ENCODE measurements at regions not wholly inside any gene's neighbourhood (a gene's known extent, or its start where the extent isn't known, plus 50 kb on each side); places are given as distances from the start of the nearest gene placed in this dataset.
A peak's percentile ranks its signal among the peaks of the same experiment; 100 is the strongest.

GRCh38 chr9:107755246-107755645 lies 265.7 kb upstream of the KLF4 start:
- Histone ChIP-seq H3K27ac (no peak overlapping the region), H3K4me2 (no peak overlapping the region), H3K9ac (no peak overlapping the region), H3K4me3 (IDR thresholded peaks at IDR 0.05; ENCODE audit: insufficient read depth, low read depth, low read length) (no peak overlapping the region), H3K27me3 (ENCODE audit: insufficient read depth, low read depth) (no peaks in the 10 kb centered on the region), H2AFZ (ENCODE audit: low read depth) (no peak overlapping the region), H3K79me2 (ENCODE audit: insufficient read depth, low read depth) (no peaks in the 10 kb centered on the region), H3K4me1 (ENCODE audit: low read depth, poor library complexity, severe bottlenecking) (peaks cover 30% of the 10 kb centered on the region), H3K36me3 (ENCODE audit: insufficient read depth) (no peaks in the 10 kb centered on the region), H4K20me1 (ENCODE audit: insufficient read depth) (no peaks in the 10 kb centered on the region)
- TF ChIP-seq CTCF (conservative IDR thresholded peaks at IDR 0.05; ENCODE audit: low read depth, low read length), result no peak

DNA sequence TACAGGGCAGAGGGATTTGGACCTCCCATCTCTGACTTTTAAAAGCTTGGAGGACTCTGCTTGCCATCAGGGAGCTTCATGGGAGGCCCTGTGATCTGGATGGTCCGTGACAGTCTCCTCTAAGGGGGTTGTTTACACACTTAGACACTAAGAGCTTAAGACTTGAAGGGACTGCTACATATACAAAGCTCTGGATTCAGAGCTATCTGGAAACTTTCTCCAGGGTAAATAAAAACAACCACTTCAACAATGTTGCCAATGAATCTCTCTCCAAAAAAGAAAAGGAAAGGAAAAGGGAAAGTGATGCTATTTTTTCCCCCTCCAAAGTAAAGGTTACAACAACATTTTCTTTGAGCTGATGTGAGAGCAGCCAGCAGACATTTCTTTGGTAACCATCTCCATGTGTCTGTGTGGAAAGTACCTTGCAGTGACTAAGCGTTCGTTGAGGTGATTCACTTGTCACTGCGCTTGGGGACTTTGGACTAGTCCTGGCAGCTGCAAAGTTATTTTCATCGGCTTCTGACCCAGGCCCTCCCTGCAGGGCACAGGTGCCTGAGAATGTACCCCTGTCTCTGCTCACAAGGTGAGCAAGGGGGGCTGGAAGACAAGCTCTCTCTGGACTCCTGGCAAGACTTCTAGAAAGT lies 262.1 kb upstream of the KLF4 start:
- no peaks in the 10 kb centered on the region for H3K79me2 ChIP-seq (ENCODE audit: insufficient read depth, low read depth)
- peak overlapping the region; percentile 59 for H3K9ac ChIP-seq
- H3K4me3 ChIP-seq (IDR thresholded peaks at IDR 0.05; ENCODE audit: insufficient read depth, low read depth, low read length), result no peak overlapping the region
- no peak for TF ChIP-seq CTCF (conservative IDR thresholded peaks at IDR 0.05; ENCODE audit: low read depth, low read length)
- H3K27me3 ChIP-seq (ENCODE audit: insufficient read depth, low read depth), result no peaks in the 10 kb centered on the region
- H3K4me2 ChIP-seq, result peak overlapping the region; percentile 38
- H2AFZ ChIP-seq (ENCODE audit: low read depth), result peak overlapping the region; percentile 53
- H4K20me1 ChIP-seq (ENCODE audit: insufficient read depth), result no peaks in the 10 kb centered on the region
- H3K27ac ChIP-seq, result peak overlapping the region; percentile 84
- H3K4me1 ChIP-seq (ENCODE audit: low read depth, poor library complexity, severe bottlenecking), result peaks cover 41% of the 10 kb centered on the region
- no peaks in the 10 kb centered on the region for H3K36me3 ChIP-seq (ENCODE audit: insufficient read depth)

DNA sequence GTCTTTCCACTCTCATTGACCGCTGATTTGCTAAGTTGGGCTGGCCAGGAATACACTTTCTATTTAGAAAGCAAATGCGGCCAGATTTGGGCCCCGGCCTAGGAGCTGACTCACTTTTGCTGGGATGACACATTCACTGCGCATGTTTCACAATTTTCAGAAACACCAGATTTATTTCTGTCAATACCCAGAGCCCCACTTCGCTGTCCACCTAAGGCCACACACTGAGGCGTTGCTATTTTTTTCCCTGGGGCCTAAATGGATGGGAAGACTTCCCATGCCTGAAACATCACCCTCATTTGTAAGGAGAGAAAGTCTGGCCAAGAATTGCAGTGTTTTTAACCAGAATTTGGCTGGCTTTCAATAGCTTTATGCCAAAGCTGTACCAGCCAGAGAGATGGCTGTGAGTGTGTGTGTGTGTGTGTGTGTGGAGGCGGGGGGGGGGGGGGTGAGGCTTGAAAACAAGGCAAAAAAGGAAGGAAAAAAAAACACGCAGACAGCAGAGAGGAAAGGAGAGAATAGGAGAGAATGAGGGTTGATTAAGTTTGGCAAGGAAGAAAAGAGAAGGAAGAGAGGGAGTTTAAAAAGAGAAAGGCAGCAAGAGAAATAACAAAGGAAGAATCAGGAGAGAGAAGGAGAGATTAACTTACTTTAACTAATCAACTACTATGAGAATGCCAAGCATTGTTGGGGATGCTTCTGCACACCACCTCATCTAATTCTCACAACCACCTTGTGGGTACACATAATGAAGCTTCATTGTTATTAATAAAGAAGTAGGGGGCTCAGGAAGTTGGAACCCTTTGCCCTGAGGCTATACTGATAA lies 261.4 kb upstream of the KLF4 start:
- H3K27ac ChIP-seq, result peak overlapping the region; percentile 84
- H3K4me1 ChIP-seq (ENCODE audit: low read depth, poor library complexity, severe bottlenecking), result peaks cover 41% of the 10 kb centered on the region
- no peak for TF ChIP-seq CTCF (conservative IDR thresholded peaks at IDR 0.05; ENCODE audit: low read depth, low read length)
- H3K4me2 ChIP-seq, result peak overlapping the region; percentile 38
- no peaks in the 10 kb centered on the region for H4K20me1 ChIP-seq (ENCODE audit: insufficient read depth)
- no peaks in the 10 kb centered on the region for H3K36me3 ChIP-seq (ENCODE audit: insufficient read depth)
- H2AFZ ChIP-seq (ENCODE audit: low read depth), result peak overlapping the region; percentile 53
- no peaks in the 10 kb centered on the region for H3K79me2 ChIP-seq (ENCODE audit: insufficient read depth, low read depth)
- peak overlapping the region; percentile 59 for H3K9ac ChIP-seq
- H3K4me3 ChIP-seq (IDR thresholded peaks at IDR 0.05; ENCODE audit: insufficient read depth, low read depth, low read length), result no peak overlapping the region
- no peaks in the 10 kb centered on the region for H3K27me3 ChIP-seq (ENCODE audit: insufficient read depth, low read depth)

DNA sequence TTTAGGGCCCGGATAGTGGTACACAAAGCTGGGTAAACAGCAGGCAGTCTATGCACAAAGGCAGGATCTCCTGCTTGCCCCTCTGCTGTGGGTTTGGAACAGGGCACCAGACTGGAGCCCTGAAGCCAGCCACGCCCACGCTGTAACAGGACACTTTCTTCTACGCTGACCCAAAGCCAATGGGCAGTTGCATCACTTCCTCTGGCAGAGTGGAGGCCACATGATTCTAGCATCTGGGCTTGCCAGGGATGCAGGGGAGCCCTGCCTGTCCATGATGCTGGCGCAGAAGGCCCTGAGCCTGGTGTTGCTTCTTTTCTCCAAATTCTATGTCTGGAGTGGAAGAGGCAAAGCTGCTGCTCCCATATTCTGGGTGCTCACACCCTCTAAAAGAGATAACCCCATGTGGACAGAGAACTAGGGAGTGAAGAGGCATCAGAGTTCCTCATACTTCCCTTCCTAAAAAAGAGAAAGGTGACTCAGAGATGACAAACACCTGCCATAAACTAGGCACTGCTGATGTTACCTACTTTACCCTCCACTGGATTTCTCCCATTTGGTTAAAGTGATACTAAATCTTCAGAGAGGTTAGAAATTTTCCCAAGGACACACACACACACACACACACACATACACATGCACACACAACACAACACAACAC lies 260.3 kb upstream of the KLF4 start:
- Histone ChIP-seq H2AFZ (ENCODE audit: low read depth) (peak overlapping the region; percentile 25; the same call in 1 of the 2 replicates), H3K79me2 (ENCODE audit: insufficient read depth, low read depth) (no peaks in the 10 kb centered on the region), H3K4me3 (IDR thresholded peaks at IDR 0.05; ENCODE audit: insufficient read depth, low read depth, low read length) (no peak overlapping the region), H3K4me1 (ENCODE audit: low read depth, poor library complexity, severe bottlenecking) (peaks cover 41% of the 10 kb centered on the region), H3K27ac (no peak overlapping the region), H4K20me1 (ENCODE audit: insufficient read depth) (no peaks in the 10 kb centered on the region), H3K27me3 (ENCODE audit: insufficient read depth, low read depth) (no peaks in the 10 kb centered on the region), H3K36me3 (ENCODE audit: insufficient read depth) (no peaks in the 10 kb centered on the region), H3K4me2 (peak overlapping the region; percentile 26; the same call in 1 of the 2 replicates), H3K9ac (no peak overlapping the region)
- TF ChIP-seq CTCF (conservative IDR thresholded peaks at IDR 0.05; ENCODE audit: low read depth, low read length), result no peak

Measured in KMS-11 (cell line).